ENCODE measurements at regions not wholly inside any gene's neighbourhood (a gene's known extent, or its start where the extent isn't known, plus 50 kb on each side); places are given as distances from the start of the nearest gene placed in this dataset.

- Histone ChIP-seq H4K91ac (replicated peaks; ENCODE audit: insufficient read length, low read length) (no peak overlapping the region), H3K27me3 (replicated peaks in 1 of 4; ENCODE audit: control insufficient read depth in 3 of 4, extremely low read depth in 1 of 4, insufficient read depth in 3 of 4, low read length in 3 of 4) (no peaks in the 10 kb centered on the region), H3K4me2 (ENCODE audit: insufficient read depth in 1 of 2, low read depth in 2 of 2, low read length in 2 of 2) (no peak overlapping the region), H3K18ac (ENCODE audit: extremely low read depth, low read length) (no peak overlapping the region), H2BK120ac (replicated peaks; ENCODE audit: low read depth, low read length) (no peak overlapping the region), H3K4me3 (ENCODE audit: extremely low read depth in 1 of 4, insufficient read depth in 2 of 4, low read depth in 3 of 4, low read length in 4 of 4) (no peak overlapping the region), H3K79me2 (ENCODE audit: control insufficient read depth in 1 of 2, insufficient read depth in 2 of 2, low read length in 2 of 2) (no peaks in the 10 kb centered on the region), H3K56ac (replicated peaks; ENCODE audit: insufficient read length, low read depth, low read length) (no peak overlapping the region), H3K23ac (ENCODE audit: insufficient read length) (no peak overlapping the region), H4K20me1 (replicated peaks in 1 of 2; ENCODE audit: control insufficient read depth in 1 of 2, insufficient read depth in 2 of 2, low read length in 2 of 2) (no peaks in the 10 kb centered on the region), H4K5ac (ENCODE audit: insufficient read length, low read depth, low read length) (no peak overlapping the region), H2BK20ac (ENCODE audit: low read length) (no peak overlapping the region), H3K9ac (replicated peaks in 1 of 4; ENCODE audit: extremely low read depth in 1 of 4, low read depth in 3 of 4, low read length in 3 of 4) (no peak overlapping the region), H3K79me1 (ENCODE audit: low read depth, low read length) (no peaks in the 10 kb centered on the region), H3K14ac (ENCODE audit: insufficient read length) (no peak overlapping the region), H3K23me2 (ENCODE audit: low read depth, low read length) (no peaks in the 10 kb centered on the region; the same call in 1 of the 2 replicates), H2BK5ac (ENCODE audit: low read depth, low read length) (no peak overlapping the region), H2BK12ac (ENCODE audit: low read depth, low read length) (peak overlapping the region; percentile 44; the same call in 1 of the 2 replicates), H2AK5ac (ENCODE audit: low read depth, low read length) (no peak overlapping the region; the same call in 1 of the 2 replicates), H2BK15ac (ENCODE audit: low read length) (no peak overlapping the region), H3K36me3 (ENCODE audit: control insufficient read depth in 2 of 4, insufficient read depth in 4 of 4, low read length in 3 of 4) (no peaks in the 10 kb centered on the region), H4K8ac (ENCODE audit: extremely low read depth, insufficient read depth, low read length) (no peak overlapping the region), H3K4ac (replicated peaks; ENCODE audit: insufficient read length, low read depth, low read length) (no peak overlapping the region), H2AFZ (ENCODE audit: low read length) (peak overlapping the region; percentile 67; the same call in 1 of the 2 replicates), H3K9me3 (ENCODE audit: insufficient read depth in 2 of 2, low read depth in 1 of 2, low read length in 1 of 2) (no peaks in the 10 kb centered on the region), H3K4me1 (replicated peaks in 1 of 4; ENCODE audit: control insufficient read depth in 3 of 4, insufficient read depth in 4 of 4, low read length in 3 of 4) (peaks cover 0 to 6% (median 1%) of the 10 kb centered on the region in 4 experiments; a peak in 6 of 7 replicates), H3K27ac (ENCODE audit: low read depth, low read length) (no peak overlapping the region)
- FAIRE-seq: no peak
- POLR2A ChIA-PET (ENCODE audit: partially characterized antibody): no interaction called here
- DNase-seq (ENCODE audit: low read depth in 1 of 2, low spot score in 2 of 2): no peak
- no peak for TF ChIP-seq MAFK (IDR thresholded peaks at IDR 0.05; ENCODE audit: low read depth, low read length)
- no peak for TF ChIP-seq FOSL1 (IDR thresholded peaks at IDR 0.05; ENCODE audit: insufficient read depth, low read depth, low read length)
- no peak for TF ChIP-seq CBX5 (IDR thresholded peaks at IDR 0.05; ENCODE audit: low read depth, low read length)
- no peak for TF ChIP-seq HDAC6 (IDR thresholded peaks at IDR 0.05; ENCODE audit: low read depth, low read length)
- no peak for TF ChIP-seq SIX5 (IDR thresholded peaks at IDR 0.05; ENCODE audit: low read depth, low read length)
- TF ChIP-seq, protein P1, sequence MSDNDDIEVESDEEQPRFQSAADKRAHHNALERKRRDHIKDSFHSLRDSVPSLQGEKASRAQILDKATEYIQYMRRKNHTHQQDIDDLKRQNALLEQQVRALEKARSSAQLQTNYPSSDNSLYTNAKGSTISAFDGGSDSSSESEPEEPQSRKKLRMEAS (IDR thresholded peaks at IDR 0.05): no peak
- TF ChIP-seq POLR2A (IDR thresholded peaks at IDR 0.05; ENCODE audit: control extremely low read depth in 1 of 2, low read depth in 2 of 2, low read length in 2 of 2): no peak
- TF ChIP-seq CEBPB (IDR thresholded peaks at IDR 0.05; ENCODE audit: low read depth, low read length): no peak
- TF ChIP-seq, protein P2, sequence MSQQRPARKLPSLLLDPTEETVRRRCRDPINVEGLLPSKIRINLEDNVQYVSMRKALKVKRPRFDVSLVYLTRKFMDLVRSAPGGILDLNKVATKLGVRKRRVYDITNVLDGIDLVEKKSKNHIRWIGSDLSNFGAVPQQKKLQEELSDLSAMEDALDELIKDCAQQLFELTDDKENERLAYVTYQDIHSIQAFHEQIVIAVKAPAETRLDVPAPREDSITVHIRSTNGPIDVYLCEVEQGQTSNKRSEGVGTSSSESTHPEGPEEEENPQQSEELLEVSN (IDR thresholded peaks at IDR 0.05): no peak
- no peak for TF ChIP-seq SAP30 (IDR thresholded peaks at IDR 0.05; ENCODE audit: insufficient read depth, insufficient replicate concordance, low read length)
- TF ChIP-seq SIRT6 (IDR thresholded peaks at IDR 0.05; ENCODE audit: low read length): no peak
- 87% methylated on average over 1 of the region's 1 CpG; no CpG with 5 or more reads in 1 of the 2 experiments for WGBS, 2 experiments (ENCODE audit: extremely low coverage in 1 of 2, insufficient coverage in 1 of 2, insufficient read length in 1 of 2, insufficient replicate concordance in 2 of 2, low coverage in 1 of 2, low lambda C conversion rate in 2 of 2, missing lambda C conversion rate in 1 of 2)
- CTCF ChIA-PET (ENCODE audit: partially characterized antibody): interaction anchor here (0.6 to 3.0 kb wide), 10 partner anchors 11 to 1427 kb away, joined by 3 to 21 read pairs (median 4); no protein-coding TSS in a partner anchor
These were observed 138.1 kb upstream of the CPM start for GRCh38 chr12:69071091-69071370.
